HL-60/S4 (cell line): ENCODE measurements at regions not wholly inside any gene's neighbourhood (a gene's known extent, or its start where the extent isn't known, plus 50 kb on each side); places are given as distances from the start of the nearest gene placed in this dataset.

Experiments used
- in situ Hi-C: fragments of 300-500 bp; cut with MboI; formaldehyde crosslinking; loops from 2 replicates; pipeline ENCODE4 v1.14.3; 2022; ENCODE audit warnings: low sequenced_read_pairs

- in situ Hi-C loops = no loop called here
Measured at GRCh38 chr4:181308476-181309312, 934.5 kb upstream of the TENM3 start.

GRCh38 chr4:181312066-181312465 is 931.1 kb upstream of the TENM3 start:
- in situ Hi-C loops = no loop called here

- in situ Hi-C loops = no loop called here
Measured at GRCh38 chr4:181319629-181320028, 923.6 kb upstream of the TENM3 start.

GRCh38 chr4:181323061-181323460 is 920.1 kb upstream of the TENM3 start:
- in situ Hi-C loops = no loop called here

- in situ Hi-C loops = no loop called here
Measured at GRCh38 chr4:181330654-181331201, 912.5 kb upstream of the TENM3 start.

GRCh38 chr4:181331214-181331613 is 912.0 kb upstream of the TENM3 start:
- in situ Hi-C loops = no loop called here

- in situ Hi-C loops = no loop called here
Measured at GRCh38 chr4:181345931-181346330, 897.3 kb upstream of the TENM3 start.

- in situ Hi-C loops = no loop called here
Measured at GRCh38 chr4:181350615-181351415, 892.4 kb upstream of the TENM3 start.

GRCh38 chr4:181364504-181364903 is 878.7 kb upstream of the TENM3 start:
- in situ Hi-C loops = no loop called here

- in situ Hi-C loops = no loop called here
Measured at GRCh38 chr4:181365671-181366070, 877.5 kb upstream of the TENM3 start.

GRCh38 chr4:181372014-181372413 is 871.2 kb upstream of the TENM3 start:
- in situ Hi-C loops = no loop called here

GRCh38 chr4:181376058-181376457 is 867.1 kb upstream of the TENM3 start:
- in situ Hi-C loops = no loop called here

- in situ Hi-C loops = no loop called here
Measured at GRCh38 chr4:181388061-181388460, 855.1 kb upstream of the TENM3 start.

GRCh38 chr4:181416966-181417365 is 826.2 kb upstream of the TENM3 start:
- in situ Hi-C loops = no loop called here

- in situ Hi-C loops = no loop called here
Measured at GRCh38 chr4:181418496-181418895, 824.7 kb upstream of the TENM3 start.

- in situ Hi-C loops = no loop called here
Measured at GRCh38 chr4:181420950-181421349, 822.3 kb upstream of the TENM3 start.

- in situ Hi-C loops = no loop called here
Measured at GRCh38 chr4:181424362-181425016, 818.7 kb upstream of the TENM3 start.

GRCh38 chr4:181427076-181427475 is 816.1 kb upstream of the TENM3 start:
- in situ Hi-C loops = no loop called here

- in situ Hi-C loops = no loop called here
Measured at GRCh38 chr4:181431006-181431405, 812.2 kb upstream of the TENM3 start.

GRCh38 chr4:181431661-181432060 is 811.5 kb upstream of the TENM3 start:
- in situ Hi-C loops = no loop called here

- in situ Hi-C loops = no loop called here
Measured at GRCh38 chr4:181432335-181432734, 810.9 kb upstream of the TENM3 start.
